HG03139 (cell line): ENCODE measurements at regions not wholly inside any gene's neighbourhood (a gene's known extent, or its start where the extent isn't known, plus 50 kb on each side); places are given as distances from the start of the nearest gene placed in this dataset.
"Not testable (repeated sequence)": the region's sequence is repeated elsewhere in the genome, so short reads cannot be mapped to it uniquely, and the experiment has no call there.

Experiments used
- ATAC-seq: cut with Tn5 transposase; IDR thresholded peaks from one replicate; pipeline ENCODE4 v1.9.1; 2021; ENCODE audit not compliant: unreplicated experiment

DNA sequence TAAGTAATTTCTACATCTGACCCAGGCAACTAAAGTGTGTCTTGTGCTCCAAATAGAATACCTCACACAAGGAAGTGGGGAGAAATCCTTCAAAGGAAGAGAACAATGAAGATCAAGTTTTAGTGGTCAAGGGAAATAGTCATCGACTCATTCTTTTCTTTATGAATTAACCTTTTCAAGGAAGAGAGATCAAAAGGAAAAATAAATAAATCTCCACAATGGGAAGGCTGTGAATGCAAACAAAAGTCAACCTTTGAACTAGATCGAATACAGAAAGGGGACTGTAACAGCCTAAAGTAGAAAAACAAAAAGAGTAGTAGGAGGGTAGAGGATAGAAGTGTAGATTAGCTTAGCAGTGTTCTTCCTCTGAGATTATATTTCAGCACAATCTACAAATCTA lies 274.6 kb upstream of the COBL start:
- ATAC-seq, result no peak

DNA sequence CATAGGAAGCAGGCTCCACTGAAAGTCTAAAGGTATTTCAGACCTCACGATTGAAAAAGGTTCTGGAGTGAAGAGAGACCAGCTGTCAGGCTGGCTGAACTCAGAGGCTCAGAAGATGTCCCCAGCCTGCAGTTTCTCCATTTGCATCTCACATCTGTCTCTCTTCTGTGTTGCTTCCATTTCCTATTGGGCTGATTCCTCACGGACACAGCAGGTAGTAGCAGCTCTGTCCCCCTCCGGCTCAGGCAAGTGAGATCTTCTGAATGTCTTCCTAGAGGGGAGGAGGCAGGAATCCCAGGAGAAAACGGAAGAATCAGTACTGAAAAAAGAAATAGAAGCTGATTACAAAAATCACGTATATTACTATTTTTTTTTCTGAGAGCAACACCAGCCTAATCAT lies 274.1 kb upstream of the COBL start:
- ATAC-seq, result no peak

DNA sequence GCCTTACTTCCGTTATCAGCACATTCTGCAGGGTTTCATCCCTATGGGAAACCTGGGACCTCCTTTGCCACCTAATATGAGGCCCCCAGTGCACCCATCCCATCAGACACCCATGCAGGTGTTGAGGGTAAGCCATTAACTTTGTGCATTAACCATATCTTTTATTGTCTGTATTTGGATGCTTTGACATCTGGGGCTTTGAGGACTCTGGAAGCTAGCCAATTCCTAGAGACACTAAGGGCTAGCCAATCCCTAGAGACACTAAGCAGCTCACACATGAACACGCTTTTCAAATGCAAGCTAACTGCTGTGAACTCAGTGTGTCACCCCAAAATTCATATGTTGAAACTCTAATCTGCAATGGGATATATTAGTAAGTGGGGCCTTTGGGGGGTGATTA lies 272.5 kb upstream of the COBL start:
- ATAC-seq, result no peak

DNA sequence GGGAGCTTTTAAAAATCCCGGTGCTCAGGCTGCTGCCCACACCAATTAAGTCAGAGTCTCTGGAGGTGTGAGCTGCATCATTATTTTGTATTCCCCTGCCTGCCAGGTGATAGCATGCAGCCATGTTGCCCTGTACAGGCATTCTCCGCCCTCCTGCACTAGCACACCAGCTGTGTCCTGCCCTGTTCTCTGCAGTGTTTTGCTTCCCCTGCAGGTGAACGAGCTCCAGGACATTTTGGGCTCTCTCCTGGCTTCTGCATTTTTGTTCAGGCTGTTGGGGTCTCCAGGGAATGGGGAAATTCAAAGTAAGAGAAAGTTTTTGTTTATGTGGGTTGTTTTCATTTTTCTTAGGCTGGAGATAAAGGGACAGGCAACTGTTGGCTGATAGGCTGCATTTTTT lies 271.0 kb upstream of the COBL start:
- no peak for ATAC-seq

DNA sequence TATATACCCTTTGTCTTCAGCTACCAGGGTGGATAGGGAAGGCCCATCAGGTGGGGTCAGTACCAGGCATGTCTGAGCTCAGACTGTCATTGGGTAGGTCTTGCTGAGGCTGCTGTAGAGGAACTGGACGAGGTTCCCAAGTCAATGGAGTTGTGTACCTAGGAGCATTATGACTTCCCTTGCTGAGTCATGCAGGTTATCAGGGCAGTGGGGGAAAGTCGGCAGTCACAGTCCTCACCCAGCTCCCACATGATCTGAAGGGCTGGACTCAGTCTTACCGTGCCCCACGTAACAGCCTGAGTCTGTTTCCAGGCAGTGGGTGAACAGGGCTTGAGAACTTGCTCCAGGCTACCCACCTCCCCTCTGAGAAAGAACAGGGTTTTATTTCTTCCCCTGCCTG lies 260.8 kb upstream of the COBL start:
- no peak for ATAC-seq

DNA sequence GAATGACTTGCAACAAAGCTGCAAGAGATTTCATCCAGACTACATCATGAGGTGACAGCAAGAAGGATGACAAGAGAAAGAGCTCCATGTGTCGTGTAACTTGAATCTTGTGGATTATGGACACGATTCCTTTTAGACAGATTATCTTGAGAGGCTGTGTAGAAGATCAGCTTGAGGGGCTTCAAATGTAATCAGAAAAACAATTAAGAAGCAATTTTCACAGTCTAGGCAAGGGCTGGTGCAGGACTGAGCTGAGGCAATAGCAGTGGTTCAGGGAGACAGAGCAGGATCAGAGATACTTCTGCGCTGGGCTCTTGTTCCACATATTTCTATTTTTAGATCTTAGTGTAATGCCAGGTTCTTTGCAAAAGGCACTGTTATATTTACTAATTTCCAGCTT lies 253.0 kb upstream of the COBL start:
- ATAC-seq, result no peak

DNA sequence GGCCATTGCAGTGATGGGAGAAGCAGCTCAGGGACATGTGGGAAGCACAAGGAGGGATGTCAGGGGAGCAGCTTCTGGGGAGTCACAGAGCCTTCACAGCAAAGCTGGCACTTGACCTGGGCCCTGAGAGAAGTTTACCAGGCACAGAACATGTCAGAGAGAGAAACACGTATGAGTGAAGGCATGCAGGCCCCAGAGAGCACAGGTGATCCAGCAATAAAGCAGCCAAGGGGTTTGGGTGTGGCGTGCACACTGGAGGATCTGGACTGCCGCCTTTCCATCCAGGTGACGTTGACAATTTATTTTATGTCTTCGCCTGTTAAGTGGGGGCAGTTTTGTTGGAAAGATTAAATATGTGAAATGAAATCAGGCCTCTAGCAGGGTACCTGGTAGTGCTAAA lies 252.6 kb upstream of the COBL start:
- no peak for ATAC-seq

DNA sequence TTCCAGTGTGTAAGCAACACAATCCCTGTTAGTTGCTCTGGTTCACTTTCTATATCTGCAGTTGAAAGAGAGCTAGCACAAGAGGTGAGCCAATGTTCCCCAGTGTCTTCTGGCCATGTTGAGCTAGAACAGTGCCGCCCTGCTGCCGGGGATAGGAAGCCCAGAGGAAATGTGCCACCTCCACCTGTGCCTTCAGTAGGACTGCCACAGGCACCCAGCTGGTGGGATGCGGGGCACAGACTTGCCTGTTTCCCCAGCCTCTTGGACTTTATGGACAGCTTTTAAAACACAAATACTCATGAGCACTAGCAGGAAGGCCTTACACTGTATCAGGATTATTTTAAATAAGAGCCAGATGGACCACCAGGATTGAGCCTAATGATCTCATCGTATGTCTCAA lies 234.5 kb upstream of the COBL start:
- no peak for ATAC-seq

DNA sequence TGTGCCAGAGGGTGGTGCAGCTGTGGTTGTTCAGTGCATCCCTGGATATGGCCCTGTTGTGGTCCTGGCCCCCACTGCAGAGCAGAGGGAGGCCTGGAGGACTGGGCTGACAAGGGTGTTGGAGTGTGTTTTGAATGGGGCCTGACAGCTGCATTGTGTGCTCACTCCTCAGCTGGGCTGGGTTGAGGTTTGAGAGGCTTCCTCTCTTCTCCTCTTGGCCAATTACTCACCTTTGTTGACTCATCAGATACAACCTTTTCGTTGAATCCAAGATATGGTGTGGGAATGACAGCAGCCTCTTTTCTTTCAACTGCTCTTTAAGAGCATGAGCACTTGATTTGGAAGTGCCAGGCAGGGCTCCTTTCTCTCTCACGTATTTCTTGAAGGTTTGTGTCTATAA lies 228.5 kb upstream of the COBL start:
- ATAC-seq, result no peak

DNA sequence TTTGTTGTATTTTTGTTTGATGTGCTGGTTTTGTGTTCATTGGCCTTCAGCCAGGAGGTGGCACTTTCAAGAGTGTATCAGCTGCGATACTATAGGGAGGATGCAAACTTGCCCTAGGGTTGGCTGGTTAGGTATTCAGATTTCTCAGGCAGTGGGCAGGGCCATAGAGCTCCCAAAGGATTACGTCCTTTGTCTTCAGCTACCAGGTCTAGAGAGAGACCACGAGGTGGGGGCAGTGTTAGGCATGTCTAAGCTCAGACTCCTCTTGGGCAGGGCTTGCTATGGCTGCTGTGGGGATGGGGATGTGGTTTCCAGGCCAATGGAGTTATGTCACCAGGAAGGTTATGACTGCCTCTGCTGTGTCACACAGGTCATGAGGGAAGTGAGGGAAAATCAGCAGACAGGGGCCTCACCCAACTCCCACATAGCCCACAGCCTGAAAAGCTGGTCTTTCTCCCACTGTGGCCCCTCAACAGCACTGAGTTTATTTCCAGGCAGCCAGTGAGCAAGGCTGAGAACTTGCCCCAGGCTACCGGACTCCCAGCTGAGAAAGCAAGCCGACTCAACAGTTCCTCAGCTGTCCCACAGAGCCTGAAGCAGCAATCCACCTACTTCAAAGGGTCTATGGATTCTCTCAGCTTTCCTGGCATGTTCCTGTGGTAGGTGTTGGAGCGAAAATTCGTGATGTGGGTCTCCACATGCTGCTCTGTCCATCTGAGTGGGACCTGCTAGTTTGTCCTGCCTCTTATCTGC lies 227.4 kb upstream of the COBL start:
- ATAC-seq, result no peak

DNA sequence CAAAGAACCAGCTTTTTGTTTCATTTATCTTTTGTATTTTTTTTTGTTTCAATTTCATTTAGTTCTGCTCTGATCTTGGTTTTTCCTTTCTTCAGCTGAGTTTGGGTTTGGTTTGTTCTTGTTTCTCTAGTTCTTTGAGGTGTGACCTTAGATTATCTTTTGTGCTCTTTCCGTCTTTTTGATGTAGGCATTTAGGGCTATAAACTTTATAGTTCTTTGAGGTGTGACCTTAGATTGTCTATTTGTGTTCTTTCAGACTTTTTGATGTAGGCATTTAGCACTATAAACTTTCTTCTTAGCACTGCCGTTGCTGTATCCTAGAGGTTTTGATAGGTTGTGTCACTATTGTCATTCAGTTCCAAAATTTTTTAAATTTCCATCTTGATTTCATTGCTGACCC lies 224.3 kb upstream of the COBL start:
- not testable (repeated sequence) for ATAC-seq

DNA sequence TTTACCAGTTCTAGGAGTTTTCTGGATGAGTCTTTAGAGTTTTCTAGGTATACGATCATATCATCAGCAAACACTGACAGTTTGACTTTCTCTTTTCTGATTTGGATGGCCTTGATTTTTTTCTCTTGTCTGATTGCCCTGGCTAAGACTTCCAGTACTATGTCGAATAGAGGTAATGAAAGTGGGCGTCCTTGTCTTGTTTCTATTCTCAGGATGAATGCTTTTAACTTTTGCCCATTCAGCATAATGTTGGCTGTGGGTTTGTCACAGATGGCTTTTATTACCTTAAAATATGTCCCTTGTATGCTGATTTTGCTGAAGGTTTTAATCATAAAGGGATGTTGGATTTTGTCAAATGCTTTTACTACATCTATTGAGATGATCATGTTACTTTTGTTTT lies 223.2 kb upstream of the COBL start:
- no peak for ATAC-seq

DNA sequence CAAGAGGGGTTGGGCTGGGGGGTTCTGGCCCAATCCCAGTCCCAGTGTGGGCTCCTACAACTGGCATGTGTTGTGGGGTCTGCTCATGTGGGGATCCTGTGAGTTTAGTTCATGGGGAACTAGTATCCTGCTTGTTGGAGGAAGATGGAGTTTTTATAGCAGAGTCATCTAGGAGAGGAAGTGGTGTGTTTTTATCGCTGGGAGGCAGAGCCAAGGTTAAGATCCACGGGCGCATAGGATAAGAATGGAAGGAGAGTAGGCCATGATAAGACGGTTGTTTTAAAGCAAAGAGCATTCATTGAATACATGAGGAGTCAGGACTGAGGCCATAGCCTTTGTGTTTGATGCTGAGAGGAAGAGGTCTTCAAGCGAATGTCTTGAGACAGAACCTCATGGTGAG lies 211.6 kb upstream of the COBL start:
- ATAC-seq, result no peak

DNA sequence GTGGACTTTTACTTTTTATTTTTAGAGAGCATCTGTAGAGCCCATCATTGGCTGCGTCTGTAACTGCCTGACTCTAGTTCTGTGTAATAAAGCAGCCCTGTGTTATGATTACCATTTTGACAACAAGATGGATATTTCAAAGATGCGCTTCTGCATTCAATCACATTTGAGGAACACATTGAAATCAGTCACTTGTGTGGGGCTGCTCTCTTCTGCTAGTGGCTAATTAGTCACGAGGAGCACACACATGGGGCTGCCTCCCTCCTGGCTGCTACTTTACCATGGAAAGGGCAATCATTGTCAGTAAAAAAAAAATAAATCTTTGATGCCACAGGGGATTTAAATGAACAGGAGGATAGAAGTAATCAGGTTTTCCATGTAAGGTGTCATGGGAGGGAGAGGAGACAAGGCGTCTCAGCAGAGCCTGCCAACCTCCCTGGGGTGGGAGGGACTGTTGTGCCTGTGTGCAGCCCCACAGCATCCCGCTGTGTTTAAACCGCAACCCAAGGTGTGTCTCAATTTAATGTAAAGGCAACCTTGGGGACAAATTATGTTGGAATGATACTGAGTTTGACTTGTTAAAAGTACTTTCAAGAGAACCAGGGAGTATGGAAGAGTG lies 205.2 kb upstream of the COBL start:
- no peak for ATAC-seq

DNA sequence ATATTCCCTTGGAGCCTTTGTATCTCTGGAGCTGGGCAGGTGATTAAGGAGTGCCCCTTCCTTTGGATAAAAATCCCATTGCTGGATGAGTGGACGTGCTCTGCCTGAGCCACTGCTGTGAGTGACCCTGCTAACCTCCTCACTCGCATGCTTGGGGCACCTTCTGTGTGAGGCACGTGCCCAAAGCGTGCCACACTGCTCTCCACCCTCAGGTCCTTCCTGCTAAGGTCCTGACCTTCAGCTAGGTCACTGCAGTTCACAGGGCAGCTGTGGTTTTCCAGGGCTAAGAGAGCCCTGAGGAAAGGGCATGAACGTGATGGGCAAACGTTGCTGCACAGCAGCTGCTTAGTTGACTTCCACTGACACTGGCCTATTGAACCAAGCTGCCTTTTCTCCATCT lies 204.4 kb upstream of the COBL start:
- no peak for ATAC-seq

DNA sequence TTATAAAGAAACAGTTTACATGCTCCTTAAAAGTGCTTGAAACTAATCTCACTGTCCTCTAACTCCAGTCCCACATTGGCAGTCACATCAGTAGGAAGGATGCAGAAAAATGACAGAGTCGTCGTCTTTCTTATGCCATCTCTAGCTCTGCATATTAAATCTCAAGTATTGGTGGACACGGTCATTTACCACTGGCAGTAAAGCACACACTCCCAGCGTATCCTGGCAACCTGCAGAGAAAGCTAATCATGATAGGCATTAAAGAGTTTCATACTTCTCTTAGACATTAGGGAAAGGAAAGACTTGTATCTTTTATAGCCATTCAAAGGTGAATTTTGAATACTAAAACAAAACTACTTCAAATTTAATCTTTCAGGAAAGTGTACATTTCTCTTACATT lies 202.0 kb upstream of the COBL start:
- no peak for ATAC-seq

DNA sequence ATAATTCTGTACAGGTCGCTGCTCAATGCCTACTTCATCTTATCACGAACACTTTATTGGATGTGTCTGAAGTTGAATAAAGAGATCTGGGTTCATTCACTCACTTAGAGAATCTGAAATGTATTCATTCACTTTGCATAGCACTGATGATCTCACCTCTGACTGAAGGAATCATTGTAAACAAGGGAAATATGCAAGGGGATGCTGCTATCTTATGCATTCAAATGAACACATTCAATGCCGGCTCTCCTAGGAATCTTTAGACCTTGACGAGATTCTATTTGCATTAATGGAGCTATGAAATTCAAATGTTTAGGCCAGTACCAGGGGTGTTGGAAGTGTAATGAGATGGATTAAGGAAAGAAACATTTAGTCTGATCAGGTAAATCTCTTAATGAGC lies 200.6 kb upstream of the COBL start:
- ATAC-seq, result no peak

DNA sequence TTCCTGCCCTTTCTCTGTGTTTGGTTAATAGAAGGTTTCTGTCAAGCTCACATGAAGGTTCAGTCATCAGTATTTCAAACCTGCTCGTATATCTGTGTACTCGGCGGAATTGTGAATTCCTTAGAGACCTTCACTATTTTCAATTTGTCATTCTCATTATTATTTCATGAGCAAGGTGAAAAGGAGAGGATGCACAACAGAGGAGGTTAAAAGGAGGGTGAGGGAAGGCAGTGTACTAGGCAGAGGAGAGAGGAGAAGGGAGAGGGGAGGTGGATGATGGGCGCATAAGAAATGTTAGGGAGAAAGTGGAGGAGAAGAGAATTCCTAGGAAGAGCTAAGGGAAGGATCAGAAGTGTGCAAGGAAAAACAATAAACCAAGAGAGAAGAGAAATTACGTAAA lies 185.0 kb upstream of the COBL start:
- ATAC-seq, result no peak

DNA sequence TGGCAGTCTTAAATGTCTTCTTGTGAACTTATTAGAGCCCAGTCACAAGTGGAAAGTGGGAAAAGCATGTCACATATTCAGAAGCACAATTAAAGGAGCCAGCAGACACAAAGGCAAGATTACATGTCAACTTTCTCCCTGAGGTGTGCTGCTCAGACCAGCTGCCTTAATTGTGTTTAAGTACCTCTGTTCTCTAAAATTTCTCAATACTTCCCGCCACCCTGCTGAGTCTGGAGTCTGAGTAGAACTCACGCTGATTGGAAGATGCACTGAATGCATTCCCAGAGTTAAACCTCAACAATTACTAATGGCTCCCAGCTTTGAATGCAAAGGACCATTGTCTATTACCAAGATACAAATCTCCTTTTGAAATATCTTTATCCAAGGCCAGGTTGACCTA lies 166.4 kb upstream of the COBL start:
- no peak for ATAC-seq

DNA sequence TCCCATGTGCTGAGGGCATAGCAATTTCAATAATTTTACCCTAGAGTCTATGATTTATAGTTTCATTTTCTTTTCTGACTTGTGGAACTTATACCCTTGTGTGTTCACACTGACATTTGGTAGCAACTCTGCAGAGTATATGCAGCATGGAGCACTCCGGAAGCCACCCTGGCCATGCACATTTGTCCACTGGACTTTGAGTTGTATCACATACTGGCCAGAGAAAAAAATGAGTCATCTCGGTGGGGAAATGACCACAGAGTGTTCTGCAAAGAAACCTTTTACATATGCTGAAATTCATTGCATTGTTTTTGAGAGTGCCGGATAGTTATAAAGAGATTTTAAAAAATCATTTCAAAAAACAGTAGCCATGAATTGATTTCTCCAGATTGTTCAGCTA lies 164.8 kb upstream of the COBL start:
- ATAC-seq, result no peak

DNA sequence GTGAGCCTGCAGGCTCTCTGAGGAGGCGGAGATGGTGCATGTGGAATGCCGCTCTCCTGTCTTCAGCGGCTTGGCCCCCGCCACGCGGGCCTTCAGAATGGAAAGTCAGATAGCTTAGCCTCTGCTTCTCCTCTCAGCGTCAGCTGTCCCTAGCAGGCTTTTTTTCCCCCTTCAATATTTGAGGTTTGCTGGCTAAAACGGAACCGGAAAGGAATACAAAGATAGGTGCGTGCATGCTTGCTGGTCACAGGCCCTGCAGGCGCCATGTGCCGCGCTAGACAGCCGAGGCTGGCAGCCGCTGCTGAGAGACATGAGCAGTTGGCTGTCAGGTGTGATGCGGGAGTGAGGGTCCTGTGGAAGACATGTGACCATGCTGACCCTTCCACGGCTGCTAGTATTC lies 161.2 kb upstream of the COBL start:
- no peak for ATAC-seq

DNA sequence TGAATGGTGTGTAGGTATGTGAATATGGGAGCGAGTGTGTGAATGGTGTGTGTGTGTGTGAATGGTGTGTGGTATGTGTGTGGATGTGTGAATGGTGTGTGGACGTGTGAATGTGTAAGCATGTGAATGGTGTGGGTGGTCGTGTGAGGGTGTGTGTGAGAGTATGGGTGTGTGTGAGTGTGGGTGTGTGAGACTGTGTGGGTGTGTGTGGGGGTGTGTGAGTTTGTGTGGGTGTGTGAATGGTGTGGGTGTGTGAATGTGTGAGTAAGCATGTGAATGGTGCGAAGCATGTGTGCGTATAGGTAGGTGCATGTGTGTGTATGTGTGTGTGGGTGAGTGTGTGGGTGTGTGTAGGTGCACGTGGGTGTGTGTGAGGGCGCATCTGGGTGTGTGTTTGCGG lies 160.7 kb upstream of the COBL start:
- ATAC-seq, result no peak

DNA sequence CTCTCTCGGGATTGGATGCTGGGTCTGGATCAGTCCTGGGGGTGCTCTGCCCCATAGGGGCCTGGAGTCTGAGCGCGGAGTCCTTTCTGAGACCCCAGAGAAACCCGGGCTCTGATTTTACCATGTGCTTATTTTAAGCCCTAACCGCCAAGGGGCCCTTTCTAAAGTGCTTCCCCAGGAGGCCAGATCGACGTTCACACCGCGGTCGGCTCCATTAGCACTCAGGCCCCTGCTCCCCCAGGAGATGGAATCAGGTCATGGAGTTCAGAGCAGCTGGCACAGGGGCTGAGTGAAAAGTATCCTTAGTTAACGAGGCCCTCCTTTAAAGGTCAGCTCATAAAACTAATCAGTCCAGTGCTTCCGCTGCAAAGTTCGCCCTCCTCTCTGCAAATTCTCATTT lies 159.4 kb upstream of the COBL start:
- ATAC-seq, result no peak
